Vagina (tissue), 2 donors: ENCODE measurements at regions not wholly inside any gene's neighbourhood (a gene's known extent, or its start where the extent isn't known, plus 50 kb on each side); places are given as distances from the start of the nearest gene placed in this dataset.

Experiments
- DNase-seq, 2 donors: peaks; one replicate each; pipeline ENCODE4 v3.0.0-alpha.2; 2017; ENCODE audit errors: extremely low spot score in 2 of 2
- H3K27ac ChIP-seq: fragments of 200-600 bp; sonication (generic); one replicate; pipeline ENCODE4 v1.5.1; 2019
- H3K27me3 ChIP-seq: fragments of 200-600 bp; sonication (generic); one replicate; pipeline ENCODE4 v1.5.1; 2019
- H3K36me3 ChIP-seq, 2 donors: fragments of 200-600 bp; sonication (generic); one replicate each; pipeline ENCODE4 v1.5.1; 2017 to 2019
- H3K4me1 ChIP-seq: fragments of 200-600 bp; sonication (generic); one replicate; pipeline ENCODE4 v1.5.1; 2019
- H3K4me3 ChIP-seq, 2 donors: fragments of 200-600 bp; sonication (generic); 1 replicate in 1 of 2; 2 replicates in 1 of 2; pipeline ENCODE4 v1.5.1; 2016 to 2019
- H3K9me3 ChIP-seq: fragments of 200-600 bp; sonication (generic); one replicate; pipeline ENCODE4 v1.5.1; 2019
- CTCF ChIP-seq, 3 experiments: fragments of 450-650 bp in 2 of 3; fragments of 200-600 bp in 1 of 3; sonication (generic) in 1 of 3; IDR thresholded peaks; one replicate each; pipeline ENCODE4 v1.5.1; 2017 to 2019; ENCODE audit warnings: antibody characterized with exemption in 3 of 3, mild to moderate bottlenecking in 2 of 3, moderate library complexity in 2 of 3
- POLR2A ChIP-seq, 2 donors: fragments of 450-650 bp; IDR thresholded peaks; one replicate each; pipeline ENCODE4 v1.6.1; 2017; ENCODE audit warnings: antibody characterized with exemption in 2 of 2, mild to moderate bottlenecking in 2 of 2, moderate library complexity in 2 of 2
- POLR2AphosphoS5 ChIP-seq, 2 donors: sonication (generic); formaldehyde crosslinking; IDR thresholded peaks; one replicate each; pipeline ENCODE4 v1.9.0; 2017; ENCODE audit warnings: antibody characterized with exemption in 2 of 2, mild to moderate bottlenecking in 2 of 2, low read depth in 1 of 2; ENCODE audit not compliant: insufficient read depth in 1 of 2
- intact Hi-C: fragments of 100-400 bp; cut with DNase I; formaldehyde crosslinking; loops from one replicate; pipeline ENCODE4 v1.15.1; 2023

- H3K4me1 ChIP-seq, result no peaks in the 10 kb centered on the region
- H3K9me3 ChIP-seq, result no peaks in the 10 kb centered on the region
- TF ChIP-seq POLR2A (IDR thresholded peaks at IDR 0.05), result no peak
- no peak for TF ChIP-seq CTCF (IDR thresholded peaks at IDR 0.05)
- no peak for TF ChIP-seq POLR2AphosphoS5 (IDR thresholded peaks at IDR 0.05; ENCODE audit: insufficient read depth in 1 of 2, low read depth in 1 of 2)
- DNase-seq, result no peak
- no peak overlapping the region for H3K4me3 ChIP-seq
- no peaks in the 10 kb centered on the region for H3K36me3 ChIP-seq
- intact Hi-C loops, result no loop called here
- no peaks in the 10 kb centered on the region for H3K27me3 ChIP-seq
- H3K27ac ChIP-seq, result no peak overlapping the region
Measured at GRCh38 chr11:97854877-97855276, 1165.9 kb upstream of the CNTN5 start.

- intact Hi-C loops, result no loop called here
- TF ChIP-seq POLR2AphosphoS5 (IDR thresholded peaks at IDR 0.05; ENCODE audit: insufficient read depth in 1 of 2, low read depth in 1 of 2) (no peak), CTCF (IDR thresholded peaks at IDR 0.05) (no peak), POLR2A (IDR thresholded peaks at IDR 0.05) (no peak)
- H3K27me3 ChIP-seq, result no peaks in the 10 kb centered on the region
- no peak for DNase-seq
- no peaks in the 10 kb centered on the region for H3K36me3 ChIP-seq
- no peak overlapping the region for H3K4me3 ChIP-seq
- H3K4me1 ChIP-seq, result no peaks in the 10 kb centered on the region
- no peak overlapping the region for H3K27ac ChIP-seq
- no peaks in the 10 kb centered on the region for H3K9me3 ChIP-seq
Measured at GRCh38 chr11:97856666-97857065, 1164.1 kb upstream of the CNTN5 start.

- H3K4me1 ChIP-seq, result no peaks in the 10 kb centered on the region
- H3K27ac ChIP-seq, result no peak overlapping the region
- no peaks in the 10 kb centered on the region for H3K36me3 ChIP-seq
- intact Hi-C loops, result loop anchor here (5.0 kb wide), 1 partner anchor 1143 kb away; no protein-coding TSS in a partner anchor
- no peaks in the 10 kb centered on the region for H3K9me3 ChIP-seq
- H3K27me3 ChIP-seq, result no peaks in the 10 kb centered on the region
- no peak overlapping the region for H3K4me3 ChIP-seq
- TF ChIP-seq POLR2AphosphoS5 (IDR thresholded peaks at IDR 0.05; ENCODE audit: insufficient read depth in 1 of 2, low read depth in 1 of 2) (no peak), CTCF (IDR thresholded peaks at IDR 0.05) (no peak), POLR2A (IDR thresholded peaks at IDR 0.05) (no peak)
- DNase-seq, result no peak
Measured at GRCh38 chr11:97860237-97860636, 1160.5 kb upstream of the CNTN5 start.

DNA sequence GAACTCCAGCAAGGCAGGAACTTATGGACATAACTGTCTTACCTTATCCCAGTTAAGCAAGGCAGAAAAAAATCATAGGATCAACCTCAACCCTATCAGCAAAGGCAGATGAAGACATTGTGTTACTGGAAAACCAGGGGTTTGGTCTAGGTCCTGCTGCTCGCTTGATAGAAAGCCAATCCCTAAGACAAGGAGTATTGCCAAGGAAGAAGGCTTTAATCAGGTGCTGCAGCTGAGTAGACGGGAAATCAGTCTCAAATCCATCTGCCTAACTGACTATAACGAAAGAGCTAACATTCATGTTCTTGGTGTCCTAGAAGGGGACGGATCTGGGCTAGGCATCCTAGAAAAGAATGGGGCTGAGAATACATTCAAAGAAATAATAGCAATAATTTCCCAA is 1158.7 kb upstream of the CNTN5 start:
- H3K36me3 ChIP-seq, result no peaks in the 10 kb centered on the region
- intact Hi-C loops, result loop anchor here (5.0 kb wide), 1 partner anchor 1145 kb away; no protein-coding TSS in a partner anchor
- TF ChIP-seq POLR2A (IDR thresholded peaks at IDR 0.05), result no peak
- no peak for TF ChIP-seq CTCF (IDR thresholded peaks at IDR 0.05)
- TF ChIP-seq POLR2AphosphoS5 (IDR thresholded peaks at IDR 0.05; ENCODE audit: insufficient read depth in 1 of 2, low read depth in 1 of 2), result no peak

GRCh38 chr11:97865424-97866012 is 1155.2 kb upstream of the CNTN5 start:
- Histone ChIP-seq H3K27ac (no peak overlapping the region), H3K4me3 (no peak overlapping the region), H3K4me1 (no peaks in the 10 kb centered on the region), H3K27me3 (no peaks in the 10 kb centered on the region), H3K36me3 (no peaks in the 10 kb centered on the region), H3K9me3 (no peaks in the 10 kb centered on the region)
- no peak for DNase-seq
- TF ChIP-seq POLR2A (IDR thresholded peaks at IDR 0.05), result no peak
- TF ChIP-seq POLR2AphosphoS5 (IDR thresholded peaks at IDR 0.05; ENCODE audit: insufficient read depth in 1 of 2, low read depth in 1 of 2), result no peak
- no peak for TF ChIP-seq CTCF (IDR thresholded peaks at IDR 0.05)
- intact Hi-C loops, result no loop called here

More for the DNA sequence above, 1158.7 kb upstream of the CNTN5 start:
- DNase-seq, result no peak
- no peak overlapping the region for H3K27ac ChIP-seq
- no peaks in the 10 kb centered on the region for H3K4me1 ChIP-seq
- no peak overlapping the region for H3K4me3 ChIP-seq
- no peaks in the 10 kb centered on the region for H3K27me3 ChIP-seq
- no peaks in the 10 kb centered on the region for H3K9me3 ChIP-seq
